Stimulated activated CD4-positive, alpha-beta T cell treated with anti-CD3 and anti-CD28 coated beads, TNF-alpha, amount 100 ng/mL, for 48 hours (primary cell): ENCODE measurements at regions not wholly inside any gene's neighbourhood (a gene's known extent, or its start where the extent isn't known, plus 50 kb on each side); places are given as distances from the start of the nearest gene placed in this dataset.
"Not testable (repeated sequence)": the region's sequence is repeated elsewhere in the genome, so short reads cannot be mapped to it uniquely, and the experiment has no call there.

ENCODE experiments used
- DNase-seq, 3 donors: peaks; one replicate each; pipeline ENCODE4 v3.0.0-alpha.2; 2020; ENCODE audit warnings: low read depth in 3 of 3

DNA sequence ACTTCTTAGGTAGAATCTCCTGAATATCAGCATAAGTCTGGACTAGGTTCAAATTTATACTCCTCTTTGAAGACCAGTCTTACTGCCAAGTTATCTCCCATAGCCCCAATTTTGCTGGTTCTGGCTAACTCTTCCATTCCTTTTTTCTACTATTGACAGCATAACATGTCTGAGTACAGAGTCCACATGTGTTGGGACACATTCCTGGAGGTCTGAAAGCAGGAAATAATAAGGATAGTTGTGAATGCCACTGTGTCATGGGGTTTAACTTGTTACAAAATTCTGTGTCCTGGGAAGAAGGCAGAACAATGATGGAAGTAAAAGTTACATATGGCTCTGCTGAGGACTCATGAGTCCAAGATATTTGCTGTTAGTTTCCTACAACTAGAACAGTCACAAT, 57.4 kb upstream of the ZBTB20 start:
- no peak for DNase-seq

DNA sequence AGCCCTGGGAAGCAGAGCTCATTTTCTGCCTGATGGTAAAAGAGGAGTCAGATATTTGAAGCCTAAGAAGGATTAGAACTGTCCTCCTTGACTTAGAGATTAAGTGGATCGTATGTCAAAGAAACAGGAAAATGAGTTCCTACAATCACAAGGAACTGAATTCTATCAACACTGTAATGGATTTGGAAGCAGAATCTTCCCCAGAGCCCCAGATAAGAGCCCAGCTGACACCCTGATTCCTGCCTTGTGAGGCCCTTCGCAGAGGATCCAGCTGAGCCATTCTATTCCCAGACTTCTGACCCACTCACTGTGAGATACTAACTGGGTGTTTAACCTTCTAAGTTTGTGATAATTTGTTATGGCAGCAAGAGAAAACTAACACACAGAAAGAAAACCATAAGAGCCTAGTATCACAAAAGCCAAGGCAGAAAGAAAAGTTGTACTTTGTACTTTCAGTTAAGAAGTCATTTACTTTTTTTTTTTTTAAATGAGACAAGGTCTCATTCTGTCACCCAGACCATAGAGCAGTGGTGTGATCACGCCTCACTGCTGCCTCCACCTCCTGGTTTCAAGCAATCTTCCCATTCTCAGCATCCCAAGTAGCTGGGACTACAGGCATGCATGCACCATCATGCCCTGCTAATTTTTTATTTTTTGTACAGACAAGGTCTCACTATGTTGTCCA, 61.1 kb upstream of the ZBTB20 start:
- no peak for DNase-seq

DNA sequence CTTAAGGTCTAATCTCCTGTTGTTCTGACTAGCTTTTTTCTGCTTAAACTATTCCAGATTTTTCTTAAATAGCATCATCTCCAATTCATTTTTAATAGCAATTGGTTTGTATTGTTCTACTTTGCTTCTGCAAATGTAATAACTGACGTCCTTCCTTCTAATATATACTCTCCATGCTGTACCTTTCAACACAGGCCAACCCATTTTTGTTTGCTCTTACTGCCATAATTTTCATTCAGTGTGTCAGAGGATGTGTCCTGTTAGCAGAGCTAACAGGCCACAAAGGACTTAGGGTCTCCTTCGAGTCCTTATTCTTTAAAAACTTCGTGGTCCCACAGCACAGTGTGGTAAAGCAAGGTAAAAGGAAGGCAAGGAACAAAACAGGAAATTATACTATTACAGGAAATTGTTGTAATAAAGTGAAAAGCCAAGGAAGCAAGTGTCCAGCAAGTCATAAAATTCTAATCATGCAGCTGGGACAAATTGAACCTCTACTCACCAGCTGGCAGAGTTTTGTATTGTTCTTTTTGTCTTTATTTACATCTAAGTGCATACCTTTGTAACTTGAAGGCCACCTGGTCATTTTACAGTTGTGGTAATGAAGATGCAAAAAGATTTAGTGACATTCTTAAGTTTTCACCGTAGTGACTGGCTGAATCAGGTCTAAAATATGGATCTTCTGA, 64.9 kb upstream of the ZBTB20 start:
- DNase-seq = no peak

DNA sequence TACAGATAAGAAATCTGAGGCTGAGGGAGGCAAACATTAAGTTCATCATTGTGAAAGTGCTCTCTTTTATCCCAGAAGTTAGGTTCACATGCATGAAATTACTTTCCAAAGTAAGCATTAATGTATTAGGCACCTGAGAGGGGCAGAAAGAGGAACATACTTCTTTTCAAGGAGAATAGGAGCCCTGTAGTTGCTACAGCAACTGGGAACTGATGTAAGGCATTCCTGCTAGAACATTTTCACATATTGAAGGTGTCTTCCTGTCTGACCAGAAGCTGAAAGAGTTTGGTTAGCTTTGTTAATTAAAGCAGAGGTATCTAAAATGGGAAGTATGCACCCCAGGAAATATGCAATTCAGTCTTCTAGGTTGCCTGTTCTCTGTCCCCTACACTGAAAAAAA, 65.5 kb upstream of the ZBTB20 start:
- no peak for DNase-seq

DNA sequence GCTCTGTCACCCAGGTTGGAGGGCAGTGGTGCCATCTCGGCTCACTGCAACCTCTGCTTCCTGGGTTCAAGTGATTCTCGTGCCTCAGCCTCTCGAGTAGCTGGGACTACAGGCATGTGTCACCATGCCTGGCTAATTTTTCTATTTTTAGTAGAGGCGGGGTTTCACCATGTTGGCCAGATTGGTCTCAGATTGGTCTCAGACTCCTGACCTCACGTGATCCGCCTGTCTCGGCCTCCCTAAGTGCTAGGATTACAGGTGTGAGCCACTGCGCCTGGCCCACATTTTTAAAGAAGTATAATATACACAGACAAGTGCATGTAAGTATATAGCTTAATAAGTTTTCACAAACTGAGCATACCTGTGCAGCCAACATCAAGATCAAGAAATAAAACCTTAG, 66.0 kb upstream of the ZBTB20 start:
- not testable (repeated sequence) for DNase-seq

DNA sequence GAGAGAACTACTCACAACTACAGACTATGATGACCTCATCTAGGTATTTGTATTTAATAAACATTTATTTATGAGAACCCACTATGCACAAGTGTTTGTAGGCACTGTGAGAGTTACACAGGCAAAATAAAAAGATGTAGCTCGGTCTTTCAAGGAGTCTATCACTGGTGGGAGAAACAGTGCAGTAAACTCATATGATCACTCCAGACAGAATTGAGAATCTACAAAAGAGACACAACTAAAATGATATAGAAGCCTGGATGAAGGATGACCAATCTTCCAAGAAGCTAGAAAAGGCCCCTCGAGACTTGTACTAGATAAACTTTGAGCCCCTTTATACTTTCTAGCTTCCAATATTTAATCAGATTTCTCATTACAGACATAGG, 70.2 kb upstream of the ZBTB20 start:
- no peak for DNase-seq

DNA sequence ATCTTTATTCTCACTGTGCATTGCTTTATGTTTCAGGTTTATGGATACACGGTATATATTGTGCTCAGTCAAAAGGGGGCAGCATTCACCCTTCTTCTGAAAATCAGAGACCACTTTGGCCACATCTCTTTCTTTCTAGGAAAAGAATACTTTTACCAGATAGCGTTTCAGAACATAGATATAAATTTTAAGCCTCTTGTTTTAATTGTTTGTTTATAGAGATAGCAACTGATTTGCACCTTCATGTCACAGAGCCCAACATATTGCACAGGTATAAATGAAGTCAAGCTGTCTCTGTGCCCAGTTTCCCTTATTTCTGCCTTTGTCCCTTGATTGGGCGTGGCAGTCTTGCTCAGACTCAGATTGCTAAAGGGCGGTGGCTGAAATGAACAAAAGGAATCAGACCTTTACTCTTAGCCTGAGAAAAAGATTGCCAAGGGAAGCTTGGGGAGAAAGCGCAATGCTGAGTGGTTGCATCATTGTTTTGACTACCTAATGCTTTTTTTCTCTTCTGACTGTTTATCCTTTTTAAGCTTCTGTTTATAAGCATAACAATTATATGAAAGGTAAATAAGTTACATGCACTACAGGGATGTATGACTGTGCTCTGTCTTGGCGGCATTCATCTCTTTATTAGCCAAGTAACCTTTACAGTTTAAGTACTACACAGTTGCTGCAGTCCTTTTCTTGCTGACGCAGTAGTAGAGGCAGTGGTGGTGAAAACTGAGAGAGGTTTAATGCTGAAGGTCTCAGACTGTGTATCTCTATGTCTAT, 70.8 kb upstream of the ZBTB20 start:
- DNase-seq = peak in 1 of 3 donors; percentile 13

DNA sequence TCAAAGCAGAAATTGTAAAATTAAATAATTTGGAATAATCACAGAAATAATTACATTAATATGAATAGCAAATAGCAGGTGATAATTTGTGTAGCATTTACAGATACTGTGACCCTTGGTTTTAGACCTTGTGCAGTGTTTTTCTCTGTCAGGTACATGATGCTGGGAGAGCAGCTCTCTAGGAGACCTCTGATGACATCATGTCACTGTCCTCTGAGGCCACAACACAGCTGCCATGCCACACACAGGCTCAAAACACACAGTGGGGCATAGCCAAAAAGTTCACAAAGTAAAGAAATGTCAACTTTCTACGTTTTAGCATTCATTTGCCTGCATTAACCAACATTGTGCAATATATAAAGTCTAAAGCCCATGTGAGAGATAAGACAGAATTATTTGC, 71.8 kb upstream of the ZBTB20 start:
- no peak for DNase-seq

DNA sequence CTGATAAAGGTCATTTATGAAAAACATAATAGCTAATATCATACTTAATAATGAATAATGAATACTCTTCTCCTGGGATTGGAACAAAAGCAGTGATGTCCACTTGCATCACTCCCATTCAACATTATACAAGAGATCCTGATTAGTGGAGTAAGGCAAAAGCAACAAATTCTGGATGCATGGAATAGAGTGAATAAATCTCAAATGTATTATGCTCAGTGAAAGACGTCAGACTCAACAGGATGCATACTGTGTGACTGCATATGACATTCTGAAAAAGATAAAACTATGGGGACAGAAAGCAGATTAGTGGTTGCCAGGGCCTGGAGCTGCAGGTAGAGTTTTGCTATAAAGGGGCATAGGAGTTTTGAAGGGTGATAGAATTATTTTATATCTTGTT, 77.6 kb upstream of the ZBTB20 start:
- DNase-seq = no peak

DNA sequence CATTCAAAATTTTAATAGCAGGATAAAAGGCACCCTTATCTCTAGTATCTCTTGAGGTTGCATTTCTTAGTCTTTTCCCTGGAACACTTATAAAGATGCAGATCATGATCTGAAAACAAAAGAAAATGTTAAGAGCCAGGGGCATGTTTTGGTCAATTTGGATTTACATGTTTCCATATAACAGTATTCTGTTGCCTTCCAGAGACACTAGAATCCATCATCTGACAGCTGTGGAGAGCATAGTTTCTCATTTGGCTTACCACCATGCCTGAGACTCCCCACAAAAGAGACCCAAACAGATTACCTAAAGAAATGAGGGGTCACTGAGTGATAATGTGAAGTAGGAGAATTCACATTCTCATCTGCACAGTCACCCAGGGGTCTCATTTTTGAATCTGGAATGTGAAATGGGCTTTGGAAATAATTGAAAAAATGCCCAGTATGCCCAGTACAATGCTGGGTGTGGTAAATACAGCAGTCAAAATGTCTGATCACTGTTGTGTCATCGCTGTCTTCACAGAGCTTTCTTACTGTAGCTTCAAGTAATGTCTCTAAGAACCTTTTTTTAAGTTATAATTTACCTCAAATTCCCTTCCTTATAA, 79.9 kb upstream of the ZBTB20 start:
- no peak for DNase-seq

DNA sequence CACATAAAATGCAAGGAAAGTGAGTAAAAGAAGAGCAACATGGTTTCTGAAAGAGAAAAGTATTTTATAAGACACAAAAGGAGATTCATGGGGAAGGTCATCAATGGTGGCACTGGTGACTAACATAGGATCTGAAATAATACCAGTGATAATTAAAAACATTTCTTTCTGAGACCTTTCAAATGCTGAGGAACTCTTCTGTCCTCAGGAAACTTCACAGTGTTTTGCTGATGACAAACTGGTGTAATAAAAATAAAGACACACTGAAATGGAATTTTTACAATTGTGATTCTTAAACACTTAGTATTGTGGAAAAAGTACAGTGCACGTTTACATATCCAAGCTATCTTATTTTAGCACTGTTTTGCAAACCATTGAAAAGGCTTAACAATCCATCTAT, 80.4 kb upstream of the ZBTB20 start:
- no peak for DNase-seq

DNA sequence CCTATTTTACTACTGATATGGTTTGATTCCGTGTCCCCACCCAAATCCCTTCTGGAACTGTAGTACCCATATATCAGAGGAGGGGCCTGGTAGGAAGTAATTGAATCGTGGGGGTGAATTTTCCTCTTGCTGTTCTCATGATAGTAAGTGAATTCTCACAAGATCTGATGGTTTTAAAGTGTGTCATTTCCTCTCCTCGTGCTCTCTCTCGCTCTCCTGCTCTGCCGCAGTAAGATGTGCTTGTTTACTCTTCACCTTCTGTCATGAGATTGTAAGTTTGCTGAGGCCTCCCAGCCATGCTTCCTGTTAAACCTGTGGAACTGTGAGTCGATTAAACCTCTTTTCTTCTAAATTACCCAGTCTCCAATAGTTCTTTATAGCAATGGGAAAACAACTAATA, 81.2 kb upstream of the ZBTB20 start:
- DNase-seq = no peak

DNA sequence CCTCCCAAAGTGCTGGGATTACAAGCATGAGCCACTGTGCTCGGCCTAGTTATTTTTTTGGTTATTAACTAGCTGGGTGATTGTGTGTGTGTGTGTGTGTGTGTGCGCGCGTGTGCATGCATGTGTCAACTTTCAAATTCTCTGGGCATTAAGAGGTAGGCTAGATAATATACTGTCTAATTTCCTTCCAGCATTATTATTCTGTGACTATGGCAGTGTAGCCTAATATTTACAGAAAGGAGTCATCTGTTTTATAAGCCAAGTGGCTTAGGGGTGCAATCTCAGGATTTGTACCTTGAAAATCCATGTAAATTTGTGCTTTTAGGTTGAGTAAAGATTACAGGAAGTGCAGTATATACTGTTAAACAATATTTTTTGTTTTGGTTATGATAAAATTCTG, 85.1 kb upstream of the ZBTB20 start:
- DNase-seq = no peak

DNA sequence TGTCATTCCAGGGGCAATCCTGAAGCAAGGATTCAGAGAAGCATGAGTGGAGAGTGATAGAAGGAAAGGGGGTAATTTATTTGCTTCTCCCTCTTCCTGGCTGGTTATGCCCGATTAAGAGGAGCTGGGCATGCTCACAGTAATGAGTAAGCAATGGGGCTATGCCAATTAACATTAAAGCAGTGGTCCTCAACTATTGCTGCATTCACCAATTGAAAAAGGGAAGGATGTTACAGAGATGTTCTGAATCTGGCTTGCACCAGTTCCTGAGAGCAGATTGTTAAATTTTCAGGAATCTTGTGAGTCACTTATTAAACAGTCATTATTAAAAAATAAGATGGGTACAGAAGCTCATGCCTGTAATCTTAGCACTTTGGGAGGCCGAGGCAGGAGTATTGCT, 85.9 kb upstream of the ZBTB20 start:
- DNase-seq = no peak

DNA sequence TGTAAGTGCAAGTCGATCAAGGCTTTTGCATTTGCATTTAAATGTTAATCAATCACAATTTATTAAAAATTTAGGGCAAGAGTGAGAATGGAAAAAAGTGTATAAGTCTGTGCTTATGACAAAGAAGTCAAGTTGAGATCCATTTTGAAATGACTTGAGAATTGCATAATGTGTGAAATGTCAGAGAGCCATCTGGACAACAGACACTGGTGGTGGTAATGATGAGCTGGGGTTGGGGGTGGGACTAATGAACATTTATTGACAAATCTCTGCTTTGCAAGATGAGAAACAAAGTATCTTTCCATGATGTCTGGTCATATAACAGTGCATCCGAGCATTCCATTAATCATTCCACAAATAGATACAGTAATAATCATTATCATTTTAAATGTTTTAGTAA, 89.4 kb upstream of the ZBTB20 start:
- no peak for DNase-seq

DNA sequence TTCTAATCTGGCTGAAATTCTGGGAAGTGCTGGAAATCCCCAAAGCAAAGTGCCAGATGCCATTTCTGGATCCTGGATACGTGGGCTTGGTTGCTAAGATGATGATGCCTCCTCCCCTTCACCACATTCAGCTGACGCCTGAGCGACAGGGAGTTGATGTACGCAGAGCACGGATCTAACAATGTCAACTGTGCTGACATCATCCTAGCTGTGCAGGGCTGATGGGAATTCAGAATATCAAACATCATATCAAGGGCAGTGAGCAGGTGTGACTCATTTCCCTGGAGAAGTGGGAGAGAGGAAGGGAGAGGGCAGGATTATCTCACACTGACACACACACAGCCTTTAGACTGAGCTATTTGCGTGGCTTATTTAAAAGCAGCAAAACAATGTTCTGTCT, 92.6 kb upstream of the ZBTB20 start:
- DNase-seq = no peak

DNA sequence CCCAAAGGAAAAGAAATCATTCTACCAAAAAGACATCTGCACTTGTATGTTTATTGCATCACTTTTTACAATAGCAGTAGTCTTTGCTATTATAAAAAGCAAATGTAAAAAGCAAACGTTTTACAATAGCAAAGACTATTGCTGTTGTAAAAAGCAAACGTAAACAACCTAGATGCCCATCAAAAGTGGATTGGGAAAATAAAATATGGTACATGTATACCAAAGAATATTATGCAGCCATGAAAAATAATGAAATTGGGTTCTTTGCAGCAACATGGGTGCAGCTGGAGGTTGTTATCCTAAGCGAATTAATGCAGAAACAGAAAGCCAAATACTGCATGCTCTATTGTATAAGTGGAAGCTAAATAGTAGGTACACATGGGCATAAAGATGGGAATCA, 97.3 kb upstream of the ZBTB20 start:
- no peak for DNase-seq

DNA sequence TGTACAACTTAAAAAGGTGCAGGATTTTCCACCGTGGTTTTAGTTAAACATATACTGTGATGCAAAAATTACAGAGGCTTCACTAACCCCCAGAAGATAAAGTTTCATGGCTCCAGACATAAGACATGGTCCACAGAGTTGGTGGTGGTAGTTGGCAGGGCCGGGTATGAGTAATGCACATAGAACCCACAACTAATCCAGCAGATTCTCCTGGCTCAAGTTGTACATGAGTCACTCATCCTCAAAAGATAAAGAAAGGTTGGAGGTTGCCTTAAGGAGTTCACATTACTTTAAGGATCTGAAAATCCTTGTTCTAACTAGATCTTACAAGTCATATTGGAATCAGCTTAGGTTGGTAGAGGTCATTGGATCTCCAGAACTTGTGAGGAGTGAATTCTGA, 98.3 kb upstream of the ZBTB20 start:
- no peak for DNase-seq

DNA sequence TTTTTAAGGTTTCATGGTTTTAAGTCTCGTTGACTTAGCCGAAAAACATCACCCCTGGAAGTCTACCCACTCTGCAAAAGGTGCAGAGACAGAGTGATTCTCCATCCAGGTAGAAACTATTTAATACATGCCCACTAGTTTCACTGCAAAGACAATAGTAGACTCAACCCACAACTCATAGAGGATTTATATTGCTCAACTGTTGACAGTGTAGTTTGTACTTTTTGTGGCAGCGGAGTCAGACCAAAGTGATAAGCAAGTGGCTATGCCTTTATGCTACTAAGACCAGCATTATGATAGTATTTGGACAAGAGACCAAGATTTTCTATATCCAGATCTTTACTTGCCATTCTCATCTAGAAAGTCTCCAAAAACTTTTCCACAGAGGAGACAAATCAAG, 98.8 kb upstream of the ZBTB20 start:
- no peak for DNase-seq

DNA sequence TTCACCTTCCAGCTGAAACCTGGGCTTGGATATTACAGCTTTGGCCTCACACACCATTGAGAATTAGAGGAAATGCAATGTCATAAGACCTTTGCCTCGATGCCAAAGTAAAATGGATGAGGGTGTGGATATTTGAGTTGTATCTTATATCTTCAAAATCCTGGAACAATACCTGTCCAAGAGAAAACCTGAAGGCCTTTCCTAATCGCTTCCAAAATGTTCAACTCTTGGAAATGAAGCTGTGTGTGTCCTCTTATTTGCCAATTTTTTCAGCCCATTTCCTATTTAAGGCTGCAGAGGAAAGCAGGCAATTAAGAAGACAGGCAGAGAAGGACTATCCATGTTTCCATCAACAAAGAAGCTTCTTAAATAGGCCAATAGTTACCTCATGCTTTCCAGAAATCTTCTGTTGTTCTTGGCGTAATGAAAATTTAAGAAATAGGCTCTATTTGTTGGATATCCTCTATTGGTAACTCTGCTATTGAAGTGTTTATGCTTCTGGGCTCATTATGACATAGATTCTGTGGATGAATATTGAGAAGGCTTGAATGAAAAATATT, 99.5 kb upstream of the ZBTB20 start:
- no peak for DNase-seq

DNA sequence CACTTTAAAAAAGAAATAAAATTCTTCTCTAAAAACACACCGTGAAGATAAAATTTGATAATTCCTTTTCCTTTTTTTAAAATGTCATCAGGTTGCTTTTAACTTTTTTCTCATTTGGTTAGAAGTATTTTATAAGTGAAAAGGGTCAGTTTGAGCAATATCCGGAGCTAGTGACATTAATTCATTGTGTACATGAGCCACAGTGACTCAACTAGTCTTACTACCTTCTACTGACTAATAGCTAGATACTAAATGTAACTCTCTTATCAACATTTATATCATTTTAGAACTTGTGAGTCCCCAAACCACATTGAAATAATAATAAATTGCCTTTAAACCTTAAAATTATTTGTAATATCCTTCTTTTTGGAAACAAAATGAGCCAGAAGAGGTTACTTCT, 101.2 kb upstream of the ZBTB20 start:
- DNase-seq = no peak

DNA sequence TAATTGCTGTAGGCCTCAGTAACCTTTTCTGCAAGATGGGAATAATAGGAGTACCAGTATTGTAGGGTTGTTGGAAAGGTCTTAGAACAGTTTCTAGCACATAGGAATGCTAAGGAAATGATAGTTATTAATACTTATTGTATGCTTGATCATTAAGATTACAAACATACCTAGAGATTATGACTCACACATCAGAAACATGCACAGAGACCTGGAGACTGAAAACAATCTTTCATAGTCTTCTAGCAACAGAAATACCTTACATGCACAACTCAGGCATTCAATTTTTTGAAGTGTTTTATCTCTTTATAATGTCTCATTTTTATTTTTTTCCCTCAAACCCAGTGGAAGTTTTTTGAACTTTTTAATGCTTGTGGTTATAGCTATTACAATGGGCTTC, 104.4 kb upstream of the ZBTB20 start:
- no peak for DNase-seq
